Stomach smooth muscle (tissue), 2 donors: ENCODE measurements at regions not wholly inside any gene's neighbourhood (a gene's known extent, or its start where the extent isn't known, plus 50 kb on each side); places are given as distances from the start of the nearest gene placed in this dataset.

Experiments used
- H3K27ac ChIP-seq: one replicate; pipeline ENCODE4 v1.7.0; 2013; ENCODE audit warnings: mild to moderate bottlenecking, low read length, inconsistent platforms
- H3K27me3 ChIP-seq, 2 donors: one replicate each; pipeline ENCODE4 v1.7.0; 2013; ENCODE audit warnings: low read length in 2 of 2; ENCODE audit not compliant: insufficient read depth in 2 of 2, control insufficient read depth in 1 of 2
- H3K36me3 ChIP-seq, 2 donors: one replicate each; pipeline ENCODE4 v1.7.0; 2013; ENCODE audit warnings: low read length in 2 of 2; ENCODE audit not compliant: control insufficient read depth in 2 of 2, insufficient read depth in 2 of 2
- H3K4me1 ChIP-seq: one replicate; pipeline ENCODE4 v1.7.0; 2013; ENCODE audit warnings: low read length; ENCODE audit not compliant: control insufficient read depth, insufficient read depth
- H3K4me3 ChIP-seq, 2 donors: one replicate each; pipeline ENCODE4 v1.7.0; 2013; ENCODE audit warnings: low read length in 2 of 2
- H3K9ac ChIP-seq, 2 donors: one replicate each; pipeline ENCODE4 v1.7.0; 2013; ENCODE audit warnings: low read length in 2 of 2, mild to moderate bottlenecking in 1 of 2
- H3K9me3 ChIP-seq, 2 donors: one replicate each; pipeline ENCODE4 v1.7.0; 2013; ENCODE audit warnings: low read length in 2 of 2; ENCODE audit not compliant: control insufficient read depth in 2 of 2
- donor health status: healthy.
- donor health status: Pancreatic carcinoma.

GRCh38 chr3:146895026-146895749 lies 290.0 kb upstream of the PLSCR5 start:
- Histone ChIP-seq H3K36me3 (no peaks in the 10 kb centered on the region), H3K4me3 (no peak overlapping the region), H3K9me3 (no peaks in the 10 kb centered on the region), H3K27me3 (no peaks in the 10 kb centered on the region), H3K4me1 (no peaks in the 10 kb centered on the region), H3K27ac (no peak overlapping the region), H3K9ac (no peak overlapping the region)

- Histone ChIP-seq H3K9ac (no peak overlapping the region), H3K27me3 (no peaks in the 10 kb centered on the region), H3K36me3 (no peaks in the 10 kb centered on the region), H3K27ac (no peak overlapping the region), H3K9me3 (no peaks in the 10 kb centered on the region), H3K4me3 (no peak overlapping the region), H3K4me1 (no peaks in the 10 kb centered on the region)
Observed at GRCh38 chr3:146894406-146894805, 289.3 kb upstream of the PLSCR5 start.

GRCh38 chr3:146892041-146892440 lies 286.9 kb upstream of the PLSCR5 start:
- Histone ChIP-seq H3K27me3 (no peaks in the 10 kb centered on the region), H3K9me3 (no peaks in the 10 kb centered on the region), H3K36me3 (no peaks in the 10 kb centered on the region), H3K4me3 (no peak overlapping the region), H3K4me1 (no peaks in the 10 kb centered on the region), H3K27ac (no peak overlapping the region), H3K9ac (no peak overlapping the region)

- H3K9ac ChIP-seq: no peak overlapping the region
- H3K9me3 ChIP-seq: no peaks in the 10 kb centered on the region
- H3K4me1 ChIP-seq: no peaks in the 10 kb centered on the region
- no peak overlapping the region for H3K27ac ChIP-seq
- H3K27me3 ChIP-seq: no peaks in the 10 kb centered on the region
- H3K36me3 ChIP-seq: no peaks in the 10 kb centered on the region
- no peak overlapping the region for H3K4me3 ChIP-seq
Observed at GRCh38 chr3:146889626-146890025, 284.5 kb upstream of the PLSCR5 start.

GRCh38 chr3:146888176-146888575 lies 283.0 kb upstream of the PLSCR5 start:
- no peak overlapping the region for H3K9ac ChIP-seq
- H3K27ac ChIP-seq: no peak overlapping the region
- no peaks in the 10 kb centered on the region for H3K4me1 ChIP-seq
- H3K36me3 ChIP-seq: no peaks in the 10 kb centered on the region
- H3K9me3 ChIP-seq: no peaks in the 10 kb centered on the region
- no peaks in the 10 kb centered on the region for H3K27me3 ChIP-seq
- no peak overlapping the region for H3K4me3 ChIP-seq

GRCh38 chr3:146884721-146885120 lies 279.6 kb upstream of the PLSCR5 start:
- Histone ChIP-seq H3K4me1 (no peaks in the 10 kb centered on the region), H3K27me3 (no peaks in the 10 kb centered on the region), H3K9me3 (no peaks in the 10 kb centered on the region), H3K36me3 (no peaks in the 10 kb centered on the region), H3K9ac (no peak overlapping the region), H3K27ac (no peak overlapping the region), H3K4me3 (no peak overlapping the region)

GRCh38 chr3:146884296-146884695 lies 279.1 kb upstream of the PLSCR5 start:
- Histone ChIP-seq H3K27me3 (no peaks in the 10 kb centered on the region), H3K4me1 (no peaks in the 10 kb centered on the region), H3K9ac (no peak overlapping the region), H3K9me3 (no peaks in the 10 kb centered on the region), H3K4me3 (no peak overlapping the region), H3K27ac (no peak overlapping the region), H3K36me3 (no peaks in the 10 kb centered on the region)

GRCh38 chr3:146883288-146883687 lies 278.1 kb upstream of the PLSCR5 start:
- Histone ChIP-seq H3K4me1 (no peaks in the 10 kb centered on the region), H3K27me3 (no peaks in the 10 kb centered on the region), H3K36me3 (no peaks in the 10 kb centered on the region), H3K9me3 (no peaks in the 10 kb centered on the region), H3K4me3 (no peak overlapping the region), H3K27ac (no peak overlapping the region), H3K9ac (no peak overlapping the region)

GRCh38 chr3:146881966-146882760 lies 277.0 kb upstream of the PLSCR5 start:
- H3K9me3 ChIP-seq: no peaks in the 10 kb centered on the region
- H3K4me1 ChIP-seq: no peaks in the 10 kb centered on the region
- H3K36me3 ChIP-seq: no peaks in the 10 kb centered on the region

GRCh38 chr3:146881356-146881755 lies 276.2 kb upstream of the PLSCR5 start:
- H3K9ac ChIP-seq: no peak overlapping the region
- H3K27ac ChIP-seq: no peak overlapping the region
- H3K4me1 ChIP-seq: no peaks in the 10 kb centered on the region
- H3K9me3 ChIP-seq: no peaks in the 10 kb centered on the region
- no peaks in the 10 kb centered on the region for H3K36me3 ChIP-seq
- no peaks in the 10 kb centered on the region for H3K27me3 ChIP-seq
- H3K4me3 ChIP-seq: no peak overlapping the region

More at GRCh38 chr3:146881966-146882760, 277.0 kb upstream of the PLSCR5 start:
- Histone ChIP-seq H3K27me3 (no peaks in the 10 kb centered on the region), H3K27ac (no peak overlapping the region), H3K9ac (no peak overlapping the region), H3K4me3 (no peak overlapping the region)

- H3K4me1 ChIP-seq: no peaks in the 10 kb centered on the region
- H3K9ac ChIP-seq: no peak overlapping the region
- H3K27me3 ChIP-seq: no peaks in the 10 kb centered on the region
- no peaks in the 10 kb centered on the region for H3K36me3 ChIP-seq
- peaks cover 2 to 4% of the 10 kb centered on the region in 2 donors for H3K9me3 ChIP-seq
- no peak overlapping the region for H3K27ac ChIP-seq
- no peak overlapping the region for H3K4me3 ChIP-seq
Observed at GRCh38 chr3:146873748-146874147, 268.6 kb upstream of the PLSCR5 start.
